A673 (cell line): ENCODE measurements at regions not wholly inside any gene's neighbourhood (a gene's known extent, or its start where the extent isn't known, plus 50 kb on each side); places are given as distances from the start of the nearest gene placed in this dataset.

Experiments used
- EZH2 ChIP-seq: fragments of 200-600 bp; sonication (generic); IDR thresholded peaks from 2 replicates; pipeline ENCODE4 v1.6.1; 2017; ENCODE audit warnings: borderline replicate concordance, low read depth, mild to moderate bottlenecking, mixed read lengths, antibody characterized with exemption, low read length; ENCODE audit not compliant: poor library complexity, severe bottlenecking
- TF ChIP-seq, protein P1 (sequence below): fragments of 300-800, 200-600 bp; sonication (generic); conservative IDR thresholded peaks from 2 replicates; pipeline ENCODE4 v1.5.1; 2017; ENCODE audit warnings: low read depth, mild to moderate bottlenecking, antibody characterized with exemption, low read length, moderate library complexity, mixed read lengths

DNA sequence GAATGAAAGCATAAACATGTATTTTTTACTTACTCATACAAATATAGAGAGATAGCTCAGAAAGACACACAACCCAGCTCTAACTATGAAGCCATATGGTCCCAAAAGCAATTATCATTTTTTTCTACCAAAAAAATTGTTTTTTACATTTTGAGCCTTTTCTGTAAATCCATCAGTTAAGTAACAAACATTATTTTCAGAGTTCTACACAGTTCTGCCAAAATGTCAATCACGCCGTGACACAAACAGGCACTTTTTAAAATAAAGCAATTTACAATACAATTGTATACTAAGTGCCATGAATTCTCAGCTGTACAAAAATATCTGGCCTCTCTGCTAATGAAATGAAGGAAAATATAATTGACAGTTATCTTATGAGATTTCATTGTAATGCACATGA lies 201.4 kb upstream of the ID4 start:
- TF ChIP-seq, protein P1, sequence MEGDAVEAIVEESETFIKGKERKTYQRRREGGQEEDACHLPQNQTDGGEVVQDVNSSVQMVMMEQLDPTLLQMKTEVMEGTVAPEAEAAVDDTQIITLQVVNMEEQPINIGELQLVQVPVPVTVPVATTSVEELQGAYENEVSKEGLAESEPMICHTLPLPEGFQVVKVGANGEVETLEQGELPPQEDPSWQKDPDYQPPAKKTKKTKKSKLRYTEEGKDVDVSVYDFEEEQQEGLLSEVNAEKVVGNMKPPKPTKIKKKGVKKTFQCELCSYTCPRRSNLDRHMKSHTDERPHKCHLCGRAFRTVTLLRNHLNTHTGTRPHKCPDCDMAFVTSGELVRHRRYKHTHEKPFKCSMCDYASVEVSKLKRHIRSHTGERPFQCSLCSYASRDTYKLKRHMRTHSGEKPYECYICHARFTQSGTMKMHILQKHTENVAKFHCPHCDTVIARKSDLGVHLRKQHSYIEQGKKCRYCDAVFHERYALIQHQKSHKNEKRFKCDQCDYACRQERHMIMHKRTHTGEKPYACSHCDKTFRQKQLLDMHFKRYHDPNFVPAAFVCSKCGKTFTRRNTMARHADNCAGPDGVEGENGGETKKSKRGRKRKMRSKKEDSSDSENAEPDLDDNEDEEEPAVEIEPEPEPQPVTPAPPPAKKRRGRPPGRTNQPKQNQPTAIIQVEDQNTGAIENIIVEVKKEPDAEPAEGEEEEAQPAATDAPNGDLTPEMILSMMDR: no peak
- TF ChIP-seq EZH2: no peak
